ENCODE measurements at regions not wholly inside any gene's neighbourhood (a gene's known extent, or its start where the extent isn't known, plus 50 kb on each side); places are given as distances from the start of the nearest gene placed in this dataset.

- no peak for TF ChIP-seq CSDC2 (CRISPR knock-in tag; IDR thresholded peaks at IDR 0.05)
- TF ChIP-seq TCF4 (CRISPR knock-in tag; IDR thresholded peaks at IDR 0.05; ENCODE audit: borderline replicate concordance) = no peak
- no peak for TF ChIP-seq TSHZ2 (CRISPR knock-in tag; IDR thresholded peaks at IDR 0.05)
- no peak for TF ChIP-seq PPARA (CRISPR knock-in tag; IDR thresholded peaks at IDR 0.05; ENCODE audit: borderline replicate concordance)
- no peak for TF ChIP-seq ZNF565 (CRISPR knock-in tag; conservative IDR thresholded peaks at IDR 0.05; ENCODE audit: low read depth)
- no peak for TF ChIP-seq RARB (CRISPR knock-in tag; IDR thresholded peaks at IDR 0.05)
These were observed 1475.7 kb downstream of the REEP3 start for GRCh38 chr10:64996886-64997285.
